Stimulated activated naive CD8-positive, alpha-beta T cell treated with anti-CD3 and anti-CD28 coated beads, Interleukin-15, Interleukin-2, amounts not matched to agents 100 U/mL and 50 U/mL, for 24 hours (primary cell): ENCODE measurements at regions not wholly inside any gene's neighbourhood (a gene's known extent, or its start where the extent isn't known, plus 50 kb on each side); places are given as distances from the start of the nearest gene placed in this dataset.

ENCODE experiments used
- ATAC-seq: fragments of 150-1000 bp; cut with Tn5 transposase; one replicate; pipeline ENCODE4 v1.10.0; 2021
- DNase-seq: peaks from one replicate; pipeline ENCODE4 v3.0.0; 2021

GRCh38 chr18:64245126-64245861 lies 96.4 kb upstream of the LINC00305 start:
- ATAC-seq: no peak
- no peak for DNase-seq

GRCh38 chr18:64244571-64244970 lies 95.7 kb upstream of the LINC00305 start:
- DNase-seq (no peak), ATAC-seq (no peak)

- ATAC-seq: no peak
These were observed 91.4 kb upstream of the LINC00305 start for GRCh38 chr18:64240316-64240715.

DNA sequence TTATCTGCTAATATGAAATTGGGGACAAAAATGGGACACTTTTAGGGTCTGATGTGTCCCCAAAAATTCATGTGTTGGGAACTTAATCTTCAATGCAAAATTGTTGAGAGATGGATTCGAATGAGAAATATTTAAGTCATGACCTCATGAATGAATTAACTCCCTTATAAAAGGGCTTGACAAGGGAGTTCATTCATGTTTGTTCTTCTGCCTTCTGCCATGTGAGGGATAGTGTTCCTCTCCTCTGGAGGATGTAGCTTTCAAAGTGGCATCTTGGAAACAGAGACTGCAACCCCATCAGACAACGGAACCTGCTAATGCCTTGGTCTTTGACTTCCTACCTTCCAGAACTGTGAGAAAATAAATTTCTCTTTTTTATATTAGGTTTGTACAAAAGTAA lies 89.2 kb upstream of the LINC00305 start:
- no peak for DNase-seq
- ATAC-seq: no peak

More at GRCh38 chr18:64240316-64240715, 91.4 kb upstream of the LINC00305 start:
- DNase-seq: no peak

GRCh38 chr18:64234321-64234720 lies 85.4 kb upstream of the LINC00305 start:
- ATAC-seq (no peak), DNase-seq (no peak)

- ATAC-seq (no peak), DNase-seq (no peak)
These were observed 85.0 kb upstream of the LINC00305 start for GRCh38 chr18:64233851-64234250.

GRCh38 chr18:64220941-64221340 lies 72.1 kb upstream of the LINC00305 start:
- DNase-seq (no peak), ATAC-seq (no peak)

DNA sequence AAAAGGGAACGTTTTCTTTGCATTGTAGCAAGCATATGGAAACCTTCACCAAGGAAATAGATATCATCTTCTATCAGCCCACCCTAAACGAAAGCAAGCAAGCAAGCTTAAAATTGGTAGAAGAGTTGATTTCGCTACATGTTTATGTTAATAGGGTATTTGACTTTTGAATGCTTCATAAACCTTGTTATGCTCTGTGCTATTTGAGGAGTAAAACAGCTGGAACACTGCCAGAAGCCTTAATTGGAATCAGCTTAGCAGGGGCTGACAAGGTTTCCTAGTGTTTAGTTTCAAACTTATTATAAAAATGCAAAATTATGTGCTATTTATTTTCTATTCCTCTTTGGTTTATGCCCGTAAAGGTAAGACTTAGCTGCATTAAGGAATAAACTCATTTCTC lies 70.6 kb upstream of the LINC00305 start:
- DNase-seq (no peak), ATAC-seq (no peak)

DNA sequence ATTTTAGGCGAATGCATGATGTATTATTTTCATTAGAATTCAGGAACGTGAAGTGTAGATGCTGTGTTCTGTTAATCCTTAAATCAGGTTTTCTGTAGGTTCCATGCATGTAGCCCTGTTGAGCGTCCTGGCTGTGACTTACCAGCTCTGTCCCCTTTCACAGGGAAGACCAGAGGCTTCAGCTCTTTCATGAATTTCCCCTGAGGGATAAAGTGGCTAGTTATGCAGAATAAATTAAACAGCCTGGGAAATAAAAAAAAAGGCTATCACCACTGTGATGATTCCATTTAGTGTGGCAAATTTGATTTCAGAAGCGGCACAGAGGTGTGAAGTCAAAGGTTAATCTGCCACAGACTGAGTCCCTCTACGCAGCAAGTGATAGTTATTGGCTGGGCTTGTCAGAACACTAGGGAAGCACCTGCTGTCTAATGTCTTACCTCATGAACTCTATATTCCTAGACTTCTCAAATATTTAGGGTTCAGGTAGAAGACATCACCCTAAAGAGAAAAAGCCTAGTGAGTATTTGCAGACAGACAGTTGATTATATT lies 61.6 kb upstream of the LINC00305 start:
- ATAC-seq: no peak
- no peak for DNase-seq

DNA sequence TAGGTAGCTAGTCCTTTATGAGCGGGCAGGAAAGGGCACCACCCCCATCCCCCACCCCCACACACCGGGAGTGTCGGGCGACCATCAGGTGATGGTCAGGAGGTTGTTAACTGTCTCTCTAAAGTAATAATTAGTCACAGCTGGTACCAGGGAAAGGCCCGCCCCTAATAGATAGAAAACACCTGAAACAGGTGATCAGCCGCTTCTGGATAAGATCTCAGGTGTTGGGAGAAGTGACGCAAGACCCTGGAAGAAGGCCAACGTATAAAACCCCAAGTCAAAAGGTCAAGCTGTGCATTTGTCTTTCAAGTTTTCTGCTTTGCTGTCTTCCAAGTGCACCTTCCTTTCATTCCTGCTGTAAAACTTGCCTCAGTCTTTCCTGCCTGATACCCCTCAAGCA lies 59.6 kb upstream of the LINC00305 start:
- ATAC-seq (no peak), DNase-seq (no peak)

- DNase-seq: no peak
- ATAC-seq: no peak
These were observed 58.9 kb upstream of the LINC00305 start for GRCh38 chr18:64207820-64208219.

- DNase-seq: no peak
- no peak for ATAC-seq
These were observed 54.4 kb upstream of the LINC00305 start for GRCh38 chr18:64203295-64203694.

DNA sequence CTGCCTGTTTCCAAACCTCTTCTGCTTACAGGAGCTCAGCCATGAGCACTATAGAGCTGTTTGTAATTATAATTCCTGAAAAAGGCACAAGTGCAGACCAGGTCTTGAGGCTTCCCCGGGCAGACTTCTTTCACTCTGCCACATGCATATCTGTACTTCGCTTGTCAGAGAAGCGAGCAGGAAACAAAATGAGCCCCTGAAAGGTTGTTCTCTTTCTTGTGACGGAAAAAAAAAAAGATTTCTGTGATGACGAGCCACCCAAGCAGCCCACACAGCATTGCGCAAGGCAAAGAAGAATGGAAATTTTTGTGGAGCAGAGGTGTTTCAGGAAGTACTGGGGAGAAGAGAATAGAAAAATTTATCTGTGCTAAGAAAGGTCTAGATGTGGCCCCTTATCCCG lies 54.0 kb upstream of the LINC00305 start:
- no peak for DNase-seq
- peak; percentile 12 for ATAC-seq

DNA sequence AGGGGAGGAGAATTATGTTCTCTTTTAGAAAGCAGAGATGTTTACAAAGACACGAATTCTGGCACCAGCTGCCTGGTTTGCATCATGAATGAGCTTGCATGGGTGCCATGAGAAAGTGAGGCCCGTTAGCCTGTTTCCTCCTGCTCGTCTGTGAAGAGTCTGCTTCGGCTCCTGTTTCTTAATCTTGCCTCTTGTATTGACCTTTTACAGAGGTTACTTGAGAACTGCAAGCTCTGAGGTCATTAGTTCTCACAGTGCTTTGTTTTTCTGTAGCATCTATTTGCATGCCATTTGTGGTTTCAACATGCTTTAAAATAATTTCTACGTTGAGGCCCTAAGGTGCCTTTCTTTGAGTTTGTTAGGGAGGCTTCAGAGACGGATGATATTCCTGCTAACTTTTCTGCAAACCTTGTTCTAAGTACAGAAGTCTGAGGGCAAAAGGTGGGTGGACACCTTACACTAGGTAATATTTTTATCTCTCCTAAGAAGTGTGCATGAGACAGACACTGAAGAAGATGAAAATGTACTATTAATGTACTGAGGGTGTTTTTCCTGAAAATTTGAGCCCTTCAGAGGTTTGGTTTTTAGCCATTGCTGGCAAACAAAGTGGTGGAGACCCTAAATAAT lies 53.4 kb upstream of the LINC00305 start:
- DNase-seq (no peak), ATAC-seq (peak; percentile 17)

DNA sequence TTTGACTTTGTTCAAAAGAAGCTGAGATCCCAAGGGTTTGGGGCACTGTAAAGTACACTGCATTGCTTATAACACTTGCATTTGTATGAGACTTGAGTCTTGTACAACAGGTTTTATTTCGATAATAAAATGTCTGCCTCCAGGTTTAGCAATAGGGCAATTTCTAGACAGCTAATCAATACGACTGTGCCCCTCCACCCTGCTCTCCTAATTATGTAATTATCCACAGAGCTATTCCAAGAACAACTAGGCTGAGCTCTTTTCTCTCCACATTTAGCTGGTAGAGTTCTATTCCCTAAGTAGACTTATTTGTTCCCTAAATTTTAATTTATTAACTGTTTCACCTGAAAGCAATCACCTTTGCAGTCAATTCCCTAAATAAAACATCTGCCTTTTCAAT lies 52.9 kb upstream of the LINC00305 start:
- DNase-seq (no peak), ATAC-seq (no peak)

DNA sequence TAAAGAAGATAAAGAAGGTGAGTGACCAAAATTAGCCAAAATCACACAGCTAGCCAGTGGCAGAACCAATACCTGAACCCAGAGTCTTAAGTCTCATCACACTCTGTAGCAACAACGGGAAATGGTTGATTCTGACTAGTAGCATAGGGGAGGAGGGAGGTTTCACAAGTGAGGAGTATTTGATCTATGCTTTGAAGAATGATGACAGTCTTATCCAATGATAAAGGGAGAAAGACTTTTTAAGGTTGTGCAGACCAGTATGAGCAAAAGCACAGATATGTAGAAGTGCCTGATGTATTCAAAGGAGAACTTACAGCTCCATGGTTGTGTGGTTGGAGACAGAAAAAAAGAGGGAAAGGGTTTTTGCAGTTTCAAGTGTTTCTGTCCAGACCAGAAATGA lies 50.7 kb upstream of the LINC00305 start:
- ATAC-seq: no peak
- no peak for DNase-seq
